ENCODE measurements at regions not wholly inside any gene's neighbourhood (a gene's known extent, or its start where the extent isn't known, plus 50 kb on each side); places are given as distances from the start of the nearest gene placed in this dataset.

GRCh38 chr12:5195244-5195643 lies 151.6 kb downstream of the KCNA5 start:
- TF ChIP-seq CTCF (IDR thresholded peaks at IDR 0.05) (no peak), POLR2A (IDR thresholded peaks at IDR 0.05) (no peak)

Measured in adrenal gland (tissue), 5 donors.